ENCODE measurements at regions not wholly inside any gene's neighbourhood (a gene's known extent, or its start where the extent isn't known, plus 50 kb on each side); places are given as distances from the start of the nearest gene placed in this dataset.

- TF ChIP-seq ZBTB49 (CRISPR knock-in tag; IDR thresholded peaks at IDR 0.05; ENCODE audit: borderline replicate concordance) (no peak), KAT2B (IDR thresholded peaks at IDR 0.05; ENCODE audit: low read depth, low read length) (no peak), MEIS2 (IDR thresholded peaks at IDR 0.05; ENCODE audit: partially characterized antibody) (no peak), ZFP91 (CRISPR knock-in tag; IDR thresholded peaks at IDR 0.05) (no peak), BRF1 (IDR thresholded peaks at IDR 0.05; ENCODE audit: borderline replicate concordance, extremely low read depth, insufficient read length) (no peak), C11orf30 (IDR thresholded peaks at IDR 0.05; ENCODE audit: low read depth) (peak; percentile 77), TRIM28 (IDR thresholded peaks at IDR 0.05) (no peak), TAF9B (IDR thresholded peaks at IDR 0.05; ENCODE audit: partially characterized antibody) (no peak), ZNF316 (IDR thresholded peaks at IDR 0.05) (peak; percentile 80), ZBTB7A (IDR thresholded peaks at IDR 0.05; ENCODE audit: borderline replicate concordance, control insufficient read depth, low read depth, low read length) (no peak), CEBPG (CRISPR knock-in tag; IDR thresholded peaks at IDR 0.05) (no peak), CEBPG (tag; conservative IDR thresholded peaks at IDR 0.05 in 1 of 2, IDR thresholded peaks at IDR 0.05 in 1 of 2) (no peak), SMAD4 (CRISPR knock-in tag; conservative IDR thresholded peaks at IDR 0.05) (no peak), RBM39 (optimal IDR thresholded peaks at IDR 0.05; ENCODE audit: low read depth, low read length) (no peak), ZNF239 (CRISPR knock-in tag; IDR thresholded peaks at IDR 0.05) (no peak), HMG20A (CRISPR knock-in tag; conservative IDR thresholded peaks at IDR 0.05) (no peak), RAD51 (IDR thresholded peaks at IDR 0.05; ENCODE audit: borderline replicate concordance, low read depth) (no peak)
- TF ChIP-seq, protein P1, sequence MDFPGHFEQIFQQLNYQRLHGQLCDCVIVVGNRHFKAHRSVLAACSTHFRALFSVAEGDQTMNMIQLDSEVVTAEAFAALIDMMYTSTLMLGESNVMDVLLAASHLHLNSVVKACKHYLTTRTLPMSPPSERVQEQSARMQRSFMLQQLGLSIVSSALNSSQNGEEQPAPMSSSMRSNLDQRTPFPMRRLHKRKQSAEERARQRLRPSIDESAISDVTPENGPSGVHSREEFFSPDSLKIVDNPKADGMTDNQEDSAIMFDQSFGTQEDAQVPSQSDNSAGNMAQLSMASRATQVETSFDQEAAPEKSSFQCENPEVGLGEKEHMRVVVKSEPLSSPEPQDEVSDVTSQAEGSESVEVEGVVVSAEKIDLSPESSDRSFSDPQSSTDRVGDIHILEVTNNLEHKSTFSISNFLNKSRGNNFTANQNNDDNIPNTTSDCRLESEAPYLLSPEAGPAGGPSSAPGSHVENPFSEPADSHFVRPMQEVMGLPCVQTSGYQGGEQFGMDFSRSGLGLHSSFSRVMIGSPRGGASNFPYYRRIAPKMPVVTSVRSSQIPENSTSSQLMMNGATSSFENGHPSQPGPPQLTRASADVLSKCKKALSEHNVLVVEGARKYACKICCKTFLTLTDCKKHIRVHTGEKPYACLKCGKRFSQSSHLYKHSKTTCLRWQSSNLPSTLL (IDR thresholded peaks at IDR 0.05), result no peak
- TF ChIP-seq, protein P2, sequence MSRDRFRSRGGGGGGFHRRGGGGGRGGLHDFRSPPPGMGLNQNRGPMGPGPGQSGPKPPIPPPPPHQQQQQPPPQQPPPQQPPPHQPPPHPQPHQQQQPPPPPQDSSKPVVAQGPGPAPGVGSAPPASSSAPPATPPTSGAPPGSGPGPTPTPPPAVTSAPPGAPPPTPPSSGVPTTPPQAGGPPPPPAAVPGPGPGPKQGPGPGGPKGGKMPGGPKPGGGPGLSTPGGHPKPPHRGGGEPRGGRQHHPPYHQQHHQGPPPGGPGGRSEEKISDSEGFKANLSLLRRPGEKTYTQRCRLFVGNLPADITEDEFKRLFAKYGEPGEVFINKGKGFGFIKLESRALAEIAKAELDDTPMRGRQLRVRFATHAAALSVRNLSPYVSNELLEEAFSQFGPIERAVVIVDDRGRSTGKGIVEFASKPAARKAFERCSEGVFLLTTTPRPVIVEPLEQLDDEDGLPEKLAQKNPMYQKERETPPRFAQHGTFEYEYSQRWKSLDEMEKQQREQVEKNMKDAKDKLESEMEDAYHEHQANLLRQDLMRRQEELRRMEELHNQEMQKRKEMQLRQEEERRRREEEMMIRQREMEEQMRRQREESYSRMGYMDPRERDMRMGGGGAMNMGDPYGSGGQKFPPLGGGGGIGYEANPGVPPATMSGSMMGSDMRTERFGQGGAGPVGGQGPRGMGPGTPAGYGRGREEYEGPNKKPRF (IDR thresholded peaks at IDR 0.05; ENCODE audit: low read depth, low read length), result no peak
- TF ChIP-seq, protein P3, sequence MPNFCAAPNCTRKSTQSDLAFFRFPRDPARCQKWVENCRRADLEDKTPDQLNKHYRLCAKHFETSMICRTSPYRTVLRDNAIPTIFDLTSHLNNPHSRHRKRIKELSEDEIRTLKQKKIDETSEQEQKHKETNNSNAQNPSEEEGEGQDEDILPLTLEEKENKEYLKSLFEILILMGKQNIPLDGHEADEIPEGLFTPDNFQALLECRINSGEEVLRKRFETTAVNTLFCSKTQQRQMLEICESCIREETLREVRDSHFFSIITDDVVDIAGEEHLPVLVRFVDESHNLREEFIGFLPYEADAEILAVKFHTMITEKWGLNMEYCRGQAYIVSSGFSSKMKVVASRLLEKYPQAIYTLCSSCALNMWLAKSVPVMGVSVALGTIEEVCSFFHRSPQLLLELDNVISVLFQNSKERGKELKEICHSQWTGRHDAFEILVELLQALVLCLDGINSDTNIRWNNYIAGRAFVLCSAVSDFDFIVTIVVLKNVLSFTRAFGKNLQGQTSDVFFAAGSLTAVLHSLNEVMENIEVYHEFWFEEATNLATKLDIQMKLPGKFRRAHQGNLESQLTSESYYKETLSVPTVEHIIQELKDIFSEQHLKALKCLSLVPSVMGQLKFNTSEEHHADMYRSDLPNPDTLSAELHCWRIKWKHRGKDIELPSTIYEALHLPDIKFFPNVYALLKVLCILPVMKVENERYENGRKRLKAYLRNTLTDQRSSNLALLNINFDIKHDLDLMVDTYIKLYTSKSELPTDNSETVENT (CRISPR knock-in tag; IDR thresholded peaks at IDR 0.05), result no peak
Observed at GRCh38 chr17:63189082-63189481, 223.0 kb downstream of the TANC2 start (continued).
